T-helper 1 cell treated with Interleukin-12 subunit alpha and Interleukin-12 subunit beta and Interleukin-4 antibody, amounts not matched to agents 30 μg/mL and 1 μg/mL, for 36 hours (primary cell): ENCODE measurements at regions not wholly inside any gene's neighbourhood (a gene's known extent, or its start where the extent isn't known, plus 50 kb on each side); places are given as distances from the start of the nearest gene placed in this dataset.

ENCODE experiments used
- H3K27ac Mint-ChIP-seq: one replicate; pipeline ENCODE4 v1.8.0; 2021; ENCODE audit warnings: mild to moderate bottlenecking, mixed read lengths
- H3K27me3 Mint-ChIP-seq: one replicate; pipeline ENCODE4 v1.8.0; 2021; ENCODE audit warnings: low read depth, mixed read lengths
- H3K36me3 Mint-ChIP-seq: one replicate; pipeline ENCODE4 v1.8.0; 2021; ENCODE audit warnings: low read depth, mixed read lengths
- H3K4me1 Mint-ChIP-seq: one replicate; pipeline ENCODE4 v1.8.0; 2021; ENCODE audit warnings: low read depth, mixed read lengths
- H3K4me3 Mint-ChIP-seq: one replicate; pipeline ENCODE4 v1.8.0; 2021; ENCODE audit warnings: mild to moderate bottlenecking, moderate library complexity, mixed read lengths
- H3K9me3 Mint-ChIP-seq: one replicate; pipeline ENCODE4 v1.8.0; 2021; ENCODE audit warnings: mixed read lengths

DNA sequence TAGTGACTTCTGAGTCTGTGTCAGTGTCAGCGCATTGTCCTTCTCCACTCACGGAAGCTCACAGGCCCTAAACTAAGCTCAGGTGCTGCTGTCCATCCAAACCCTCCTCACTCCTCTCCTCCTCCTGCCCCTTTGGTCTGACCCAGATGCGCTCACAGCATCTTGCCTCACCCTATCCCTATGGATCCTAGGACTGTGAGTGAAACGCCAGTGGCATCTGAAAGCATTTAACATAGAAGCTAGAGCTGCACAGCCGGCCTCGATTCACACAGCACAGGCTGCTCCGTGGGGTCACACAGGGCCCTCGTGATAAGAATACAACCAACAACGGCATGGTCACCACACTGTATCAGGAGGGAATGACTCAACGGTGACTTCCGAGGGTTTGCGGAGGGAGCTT, 149.1 kb upstream of the SPACA7 start:
- Mint-ChIP-seq H3K27me3 (no peaks in the 10 kb centered on the region), H3K9me3 (no peaks in the 10 kb centered on the region), H3K4me1 (no peaks in the 10 kb centered on the region), H3K27ac (no peak overlapping the region), H3K36me3 (no peaks in the 10 kb centered on the region), H3K4me3 (no peak overlapping the region)

DNA sequence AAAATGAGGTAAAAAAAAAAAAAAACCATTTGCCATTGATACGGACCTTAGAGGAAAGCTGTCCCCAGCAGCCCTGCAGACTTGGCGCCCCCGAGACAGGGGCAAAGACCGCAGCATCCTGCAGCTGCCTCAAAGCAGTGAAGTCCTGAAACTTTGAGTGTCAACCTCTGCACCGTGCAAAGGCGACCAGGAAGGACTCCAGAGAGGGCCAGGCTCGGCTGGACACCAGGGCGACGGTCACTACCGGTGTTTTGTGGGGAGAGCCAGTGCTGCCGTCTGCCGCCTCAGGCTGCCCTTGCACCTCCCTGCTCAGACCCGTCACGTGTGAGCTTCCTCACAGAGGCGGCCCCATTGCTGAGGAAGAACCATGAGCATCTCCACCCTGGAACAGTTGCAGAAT, 146.7 kb upstream of the SPACA7 start:
- no peak overlapping the region for H3K4me3 Mint-ChIP-seq

GRCh38 chr13:112229992-112230872, 145.9 kb upstream of the SPACA7 start:
- H3K27me3 Mint-ChIP-seq, result no peaks in the 10 kb centered on the region
- H3K9me3 Mint-ChIP-seq, result no peaks in the 10 kb centered on the region
- H3K4me3 Mint-ChIP-seq, result no peak overlapping the region
- H3K4me1 Mint-ChIP-seq, result no peaks in the 10 kb centered on the region
- no peak overlapping the region for H3K27ac Mint-ChIP-seq
- no peaks in the 10 kb centered on the region for H3K36me3 Mint-ChIP-seq

More for the DNA sequence above, 146.7 kb upstream of the SPACA7 start:
- Mint-ChIP-seq H3K27me3 (no peaks in the 10 kb centered on the region), H3K9me3 (no peaks in the 10 kb centered on the region), H3K4me1 (no peaks in the 10 kb centered on the region), H3K36me3 (no peaks in the 10 kb centered on the region), H3K27ac (no peak overlapping the region)

DNA sequence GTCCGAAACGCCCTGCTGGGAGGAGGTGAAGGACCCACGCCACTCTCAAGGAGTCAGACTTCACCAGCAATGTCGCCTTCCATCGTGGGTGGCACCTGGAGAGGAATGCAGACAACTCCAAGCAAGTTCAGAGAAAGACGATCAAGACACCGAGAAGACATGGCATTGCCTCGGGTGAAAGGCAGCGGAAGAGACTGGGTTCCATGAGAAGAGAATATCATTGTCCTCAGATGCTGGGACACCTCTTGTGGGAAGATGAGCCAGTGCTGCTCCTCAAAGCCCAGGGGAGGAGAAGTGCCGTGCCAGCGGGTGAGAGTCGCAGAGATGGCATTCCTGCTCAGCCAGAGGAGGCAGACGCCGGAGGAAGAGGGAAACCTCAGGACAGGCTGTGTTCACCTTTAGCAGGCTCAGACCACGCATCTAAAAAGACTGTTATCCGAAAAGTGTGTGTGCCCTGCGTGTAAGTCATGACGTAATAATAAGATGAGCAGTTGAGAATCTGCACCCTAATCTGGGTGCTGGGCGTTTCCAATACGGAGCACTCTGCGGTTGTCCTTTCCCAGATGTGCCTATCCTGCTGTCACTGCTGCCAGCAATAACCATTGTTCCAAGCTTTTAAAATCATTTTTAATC, 144.6 kb upstream of the SPACA7 start:
- H3K9me3 Mint-ChIP-seq, result no peaks in the 10 kb centered on the region

DNA sequence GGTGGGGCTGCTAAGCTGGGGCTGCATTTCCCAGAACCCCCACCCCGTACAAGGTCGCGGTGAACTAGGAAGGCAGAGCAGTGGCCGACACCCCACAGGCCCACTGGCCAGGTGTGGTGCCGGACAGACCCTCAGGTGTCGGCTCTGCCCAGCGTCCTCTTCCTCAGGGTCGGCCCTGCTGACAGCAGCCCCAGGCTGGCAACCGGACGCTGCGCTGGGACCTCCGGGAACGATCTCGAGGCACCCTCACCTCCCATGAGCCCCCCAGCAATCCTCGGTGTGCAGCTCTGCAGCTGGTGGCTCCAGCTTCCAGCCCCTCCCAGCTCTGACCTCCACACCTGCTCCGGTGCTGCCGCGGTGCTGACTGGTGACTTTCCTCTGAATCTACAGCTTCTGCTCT, 142.9 kb upstream of the SPACA7 start:
- no peaks in the 10 kb centered on the region for H3K36me3 Mint-ChIP-seq

More for the DNA sequence above, 144.6 kb upstream of the SPACA7 start:
- no peaks in the 10 kb centered on the region for H3K27me3 Mint-ChIP-seq
- H3K4me1 Mint-ChIP-seq, result no peaks in the 10 kb centered on the region
- no peaks in the 10 kb centered on the region for H3K36me3 Mint-ChIP-seq
- H3K4me3 Mint-ChIP-seq, result no peak overlapping the region
- no peak overlapping the region for H3K27ac Mint-ChIP-seq

DNA sequence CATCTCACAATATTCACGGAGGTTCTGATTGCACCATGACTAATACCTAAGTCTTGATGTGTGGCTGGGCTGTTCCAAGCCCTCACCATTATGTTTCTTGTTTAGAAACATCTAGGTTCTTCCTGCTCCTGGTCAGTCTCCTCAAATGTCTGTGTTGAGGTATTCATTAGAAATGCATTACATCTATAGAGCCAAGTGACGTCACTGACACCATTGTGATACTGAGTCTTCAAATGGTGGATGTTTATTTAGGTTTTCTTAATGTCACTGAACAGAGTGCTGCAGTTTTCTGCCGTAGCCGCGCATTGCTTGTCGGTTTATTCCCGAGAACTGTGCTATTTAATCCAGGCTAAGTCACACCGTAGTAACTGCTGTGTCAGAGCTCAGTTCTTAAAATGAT, 142.4 kb upstream of the SPACA7 start:
- H3K4me1 Mint-ChIP-seq, result no peaks in the 10 kb centered on the region
- no peak overlapping the region for H3K27ac Mint-ChIP-seq
- no peaks in the 10 kb centered on the region for H3K36me3 Mint-ChIP-seq
- no peaks in the 10 kb centered on the region for H3K9me3 Mint-ChIP-seq
- H3K27me3 Mint-ChIP-seq, result no peaks in the 10 kb centered on the region
- H3K4me3 Mint-ChIP-seq, result no peak overlapping the region

More for the DNA sequence above, 142.9 kb upstream of the SPACA7 start:
- H3K27me3 Mint-ChIP-seq, result no peaks in the 10 kb centered on the region
- H3K9me3 Mint-ChIP-seq, result no peaks in the 10 kb centered on the region
- H3K4me1 Mint-ChIP-seq, result no peaks in the 10 kb centered on the region
- no peak overlapping the region for H3K4me3 Mint-ChIP-seq
- no peak overlapping the region for H3K27ac Mint-ChIP-seq

- no peaks in the 10 kb centered on the region for H3K36me3 Mint-ChIP-seq
- H3K4me3 Mint-ChIP-seq, result no peak overlapping the region
- no peaks in the 10 kb centered on the region for H3K4me1 Mint-ChIP-seq
- no peaks in the 10 kb centered on the region for H3K9me3 Mint-ChIP-seq
- no peak overlapping the region for H3K27ac Mint-ChIP-seq
- no peaks in the 10 kb centered on the region for H3K27me3 Mint-ChIP-seq
Observed at GRCh38 chr13:112234131-112234875, 141.9 kb upstream of the SPACA7 start.

GRCh38 chr13:112236016-112236415, 140.1 kb upstream of the SPACA7 start:
- no peaks in the 10 kb centered on the region for H3K36me3 Mint-ChIP-seq
- no peaks in the 10 kb centered on the region for H3K27me3 Mint-ChIP-seq
- no peaks in the 10 kb centered on the region for H3K9me3 Mint-ChIP-seq

GRCh38 chr13:112236539-112237197, 139.5 kb upstream of the SPACA7 start:
- Mint-ChIP-seq H3K36me3 (no peaks in the 10 kb centered on the region), H3K9me3 (no peaks in the 10 kb centered on the region), H3K4me1 (no peaks in the 10 kb centered on the region), H3K4me3 (no peak overlapping the region), H3K27me3 (peaks cover 3% of the 10 kb centered on the region), H3K27ac (no peak overlapping the region)

More at GRCh38 chr13:112236016-112236415, 140.1 kb upstream of the SPACA7 start:
- H3K27ac Mint-ChIP-seq, result no peak overlapping the region
- H3K4me1 Mint-ChIP-seq, result no peaks in the 10 kb centered on the region
- H3K4me3 Mint-ChIP-seq, result no peak overlapping the region

DNA sequence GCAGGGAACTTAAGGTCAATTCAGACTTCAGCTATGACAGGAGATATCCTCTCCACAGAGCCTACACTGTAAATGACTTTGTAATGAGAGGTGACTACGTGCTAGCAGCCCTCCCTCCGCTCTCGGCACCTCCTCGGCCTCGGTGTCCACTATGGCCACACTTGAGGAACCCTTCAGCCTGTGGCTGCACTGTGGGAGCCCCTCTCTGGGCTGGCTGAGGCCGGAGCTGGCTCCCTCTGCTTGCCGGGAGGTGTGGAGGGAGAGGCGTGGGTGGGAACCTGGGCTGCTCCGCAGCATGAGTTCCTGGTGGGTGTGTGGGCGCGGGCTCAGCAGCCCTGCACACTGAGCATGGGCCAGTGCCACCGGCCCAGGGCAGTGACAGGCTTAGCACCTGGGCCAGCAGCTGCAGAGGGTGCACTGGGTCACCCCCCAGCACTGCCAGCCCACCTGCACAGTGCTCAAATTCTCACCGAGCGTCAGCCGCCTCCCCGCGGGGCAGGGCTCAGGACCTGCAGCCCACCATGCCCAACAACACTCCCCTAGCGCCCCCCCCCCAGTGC, 137.6 kb upstream of the SPACA7 start:
- H3K4me1 Mint-ChIP-seq, result no peaks in the 10 kb centered on the region
- H3K27me3 Mint-ChIP-seq, result peaks cover 5% of the 10 kb centered on the region
- H3K9me3 Mint-ChIP-seq, result no peaks in the 10 kb centered on the region
- H3K36me3 Mint-ChIP-seq, result no peaks in the 10 kb centered on the region
- no peak overlapping the region for H3K4me3 Mint-ChIP-seq
- no peak overlapping the region for H3K27ac Mint-ChIP-seq

GRCh38 chr13:112240076-112240475, 136.1 kb upstream of the SPACA7 start:
- H3K4me1 Mint-ChIP-seq, result no peaks in the 10 kb centered on the region
- peaks cover 5% of the 10 kb centered on the region for H3K27me3 Mint-ChIP-seq

GRCh38 chr13:112241288-112241687, 134.9 kb upstream of the SPACA7 start:
- Mint-ChIP-seq H3K27me3 (peaks cover 5% of the 10 kb centered on the region), H3K4me3 (no peak overlapping the region), H3K36me3 (no peaks in the 10 kb centered on the region), H3K27ac (no peak overlapping the region), H3K4me1 (no peaks in the 10 kb centered on the region), H3K9me3 (no peaks in the 10 kb centered on the region)

More at GRCh38 chr13:112240076-112240475, 136.1 kb upstream of the SPACA7 start:
- Mint-ChIP-seq H3K4me3 (no peak overlapping the region), H3K36me3 (no peaks in the 10 kb centered on the region), H3K27ac (no peak overlapping the region), H3K9me3 (no peaks in the 10 kb centered on the region)

DNA sequence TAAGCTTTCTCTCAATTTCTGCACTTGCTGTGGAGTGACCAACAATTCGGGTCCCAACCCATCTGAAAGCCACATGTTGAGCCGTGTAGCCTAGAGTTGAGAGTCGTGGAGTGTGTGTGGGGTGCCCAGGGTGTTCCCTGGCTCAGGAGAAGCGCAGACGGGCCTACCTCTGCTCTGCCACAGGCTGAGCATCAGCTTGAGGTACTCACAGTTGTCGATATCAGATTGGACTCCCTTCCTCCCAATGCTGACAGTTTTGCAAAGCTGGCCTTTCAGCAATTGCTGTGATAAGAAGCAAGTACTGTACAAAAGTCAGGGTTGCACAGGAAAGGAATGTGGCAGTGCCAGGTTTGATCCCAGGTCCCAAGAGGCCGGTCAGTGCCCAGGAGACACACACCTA, 133.4 kb upstream of the SPACA7 start:
- Mint-ChIP-seq H3K4me3 (no peak overlapping the region), H3K27ac (no peak overlapping the region), H3K27me3 (peaks cover 5% of the 10 kb centered on the region), H3K9me3 (no peaks in the 10 kb centered on the region), H3K4me1 (no peaks in the 10 kb centered on the region), H3K36me3 (no peaks in the 10 kb centered on the region)

- H3K27me3 Mint-ChIP-seq, result peaks cover 5% of the 10 kb centered on the region
- H3K4me3 Mint-ChIP-seq, result no peak overlapping the region
- no peaks in the 10 kb centered on the region for H3K4me1 Mint-ChIP-seq
- H3K27ac Mint-ChIP-seq, result no peak overlapping the region
- H3K9me3 Mint-ChIP-seq, result no peaks in the 10 kb centered on the region
- no peaks in the 10 kb centered on the region for H3K36me3 Mint-ChIP-seq
Observed at GRCh38 chr13:112244061-112244460, 132.1 kb upstream of the SPACA7 start.
